ENCODE measurements at regions not wholly inside any gene's neighbourhood (a gene's known extent, or its start where the extent isn't known, plus 50 kb on each side); places are given as distances from the start of the nearest gene placed in this dataset.

DNA sequence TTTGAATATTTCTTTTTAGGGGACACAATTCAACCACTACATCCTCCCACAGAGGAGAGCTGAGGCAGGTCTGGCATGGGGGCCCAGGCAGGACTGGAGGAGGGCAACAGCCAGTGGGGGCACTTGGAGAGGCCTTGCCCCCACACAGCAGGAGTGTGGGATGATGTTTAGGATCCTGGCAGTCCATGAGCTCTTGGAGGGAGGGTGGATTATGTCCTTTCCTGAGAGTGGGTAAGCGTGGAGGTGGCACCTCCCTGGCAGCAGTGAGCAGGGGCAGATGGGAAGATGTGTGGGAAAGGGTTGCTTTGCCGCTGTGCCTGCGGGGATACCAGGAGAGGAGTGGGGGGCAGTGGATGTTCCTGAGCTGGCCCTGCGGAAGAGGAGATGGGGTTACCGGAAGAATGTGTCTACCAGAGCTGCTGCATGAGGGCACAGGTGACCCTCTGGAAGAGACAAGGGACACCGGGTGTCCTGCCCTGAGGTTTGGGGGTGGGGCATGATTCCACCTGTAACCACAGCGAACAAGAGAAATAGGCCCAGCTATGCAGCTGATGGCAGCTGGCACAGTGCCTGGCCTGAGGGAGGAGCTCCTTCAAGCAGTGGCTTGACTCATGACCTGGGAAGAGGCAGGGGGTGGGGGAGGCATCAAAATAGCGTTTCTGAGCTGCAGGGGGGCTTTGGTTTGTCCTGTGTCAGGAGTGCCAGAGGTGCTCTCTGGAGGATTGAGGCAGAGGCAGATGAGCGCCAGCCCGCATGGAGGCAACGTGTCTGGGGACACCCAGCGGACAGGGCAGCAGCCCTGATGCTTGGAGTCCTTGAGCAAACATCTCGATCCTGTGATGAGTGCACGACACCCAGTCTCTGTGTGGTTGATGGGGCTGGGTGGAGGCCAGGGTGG, 123.9 kb upstream of the TMPRSS2 start:
- no peaks in the 10 kb centered on the region for H3K9me3 ChIP-seq (ENCODE audit: low read depth)
- DNase-seq (ENCODE audit: low spot score), result no peak
- H3K27ac Mint-ChIP-seq, result peak overlapping the region; percentile 38
- peaks cover 2% of the 10 kb centered on the region for H3K36me3 Mint-ChIP-seq
- peaks cover 20% of the 10 kb centered on the region for H3K9me3 Mint-ChIP-seq
- H3K27ac ChIP-seq, result no peak overlapping the region
- no peak overlapping the region for H3K9ac ChIP-seq
- peaks cover 6% of the 10 kb centered on the region for H3K4me1 Mint-ChIP-seq
- H3K4me1 ChIP-seq, result no peaks in the 10 kb centered on the region
- H3K4me3 ChIP-seq, result no peak overlapping the region
- no peaks in the 10 kb centered on the region for H4K20me1 ChIP-seq (ENCODE audit: low read depth)
- peak overlapping the region; percentile 30 for H3K4me3 Mint-ChIP-seq
- H2AFZ ChIP-seq (replicated peaks), result no peak overlapping the region
- no peaks in the 10 kb centered on the region for H3K79me2 ChIP-seq (ENCODE audit: low read depth)
- no peak overlapping the region for H3K4me2 ChIP-seq
- no peak for TF ChIP-seq EZH2phosphoT487 (IDR thresholded peaks at IDR 0.05)
- TF ChIP-seq EZH2 (IDR thresholded peaks at IDR 0.05), result no peak
- TF ChIP-seq, protein P1, sequence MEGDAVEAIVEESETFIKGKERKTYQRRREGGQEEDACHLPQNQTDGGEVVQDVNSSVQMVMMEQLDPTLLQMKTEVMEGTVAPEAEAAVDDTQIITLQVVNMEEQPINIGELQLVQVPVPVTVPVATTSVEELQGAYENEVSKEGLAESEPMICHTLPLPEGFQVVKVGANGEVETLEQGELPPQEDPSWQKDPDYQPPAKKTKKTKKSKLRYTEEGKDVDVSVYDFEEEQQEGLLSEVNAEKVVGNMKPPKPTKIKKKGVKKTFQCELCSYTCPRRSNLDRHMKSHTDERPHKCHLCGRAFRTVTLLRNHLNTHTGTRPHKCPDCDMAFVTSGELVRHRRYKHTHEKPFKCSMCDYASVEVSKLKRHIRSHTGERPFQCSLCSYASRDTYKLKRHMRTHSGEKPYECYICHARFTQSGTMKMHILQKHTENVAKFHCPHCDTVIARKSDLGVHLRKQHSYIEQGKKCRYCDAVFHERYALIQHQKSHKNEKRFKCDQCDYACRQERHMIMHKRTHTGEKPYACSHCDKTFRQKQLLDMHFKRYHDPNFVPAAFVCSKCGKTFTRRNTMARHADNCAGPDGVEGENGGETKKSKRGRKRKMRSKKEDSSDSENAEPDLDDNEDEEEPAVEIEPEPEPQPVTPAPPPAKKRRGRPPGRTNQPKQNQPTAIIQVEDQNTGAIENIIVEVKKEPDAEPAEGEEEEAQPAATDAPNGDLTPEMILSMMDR (IDR thresholded peaks at IDR 0.05), result no peak
- no peaks in the 10 kb centered on the region for H3F3A ChIP-seq (ENCODE audit: low read depth)
- no peaks in the 10 kb centered on the region for H3K27me3 ChIP-seq
- H3K27me3 Mint-ChIP-seq (ENCODE audit: insufficient read depth, low read depth), result peaks cover 7% of the 10 kb centered on the region
- H3K36me3 ChIP-seq, result no peaks in the 10 kb centered on the region

DNA sequence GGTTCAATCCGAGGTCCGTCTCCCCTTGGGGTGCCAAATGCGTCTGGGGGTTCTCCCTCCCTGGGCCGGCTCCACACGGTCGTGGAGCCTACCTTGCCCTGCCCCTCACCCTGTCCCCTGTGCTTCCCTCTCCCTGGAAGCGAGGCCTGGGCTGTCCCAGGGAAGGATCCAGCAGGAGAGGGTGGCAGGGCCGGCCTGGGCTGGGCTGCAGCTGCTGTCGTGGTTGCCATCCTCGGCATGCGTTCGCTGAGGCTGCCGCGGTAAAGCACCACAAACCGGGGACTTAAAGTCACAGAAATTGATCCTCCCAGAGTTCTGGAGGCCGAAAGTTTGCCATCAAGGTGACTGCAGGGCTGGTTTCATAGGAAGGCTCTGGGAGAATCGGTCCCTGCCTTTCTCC, 123.0 kb upstream of the TMPRSS2 start:
- no peak for DNase-seq (ENCODE audit: low spot score)
- no peaks in the 10 kb centered on the region for H3K36me3 ChIP-seq
- no peak overlapping the region for H3K4me2 ChIP-seq
- no peak overlapping the region for H3K4me3 Mint-ChIP-seq
- no peaks in the 10 kb centered on the region for H3K9me3 ChIP-seq (ENCODE audit: low read depth)
- no peaks in the 10 kb centered on the region for H3F3A ChIP-seq (ENCODE audit: low read depth)
- H3K27me3 Mint-ChIP-seq (ENCODE audit: insufficient read depth, low read depth), result peaks cover 7% of the 10 kb centered on the region
- no peaks in the 10 kb centered on the region for H3K27me3 ChIP-seq
- H3K79me2 ChIP-seq (ENCODE audit: low read depth), result no peaks in the 10 kb centered on the region
- TF ChIP-seq, protein P1 (IDR thresholded peaks at IDR 0.05), result no peak
- TF ChIP-seq EZH2 (IDR thresholded peaks at IDR 0.05) (no peak), EZH2phosphoT487 (IDR thresholded peaks at IDR 0.05) (no peak)
- no peak overlapping the region for H3K9ac ChIP-seq
- peaks cover 2% of the 10 kb centered on the region for H3K36me3 Mint-ChIP-seq
- H3K4me1 Mint-ChIP-seq, result peaks cover 6% of the 10 kb centered on the region
- no peak overlapping the region for H3K27ac ChIP-seq
- H3K4me3 ChIP-seq, result no peak overlapping the region
- H3K27ac Mint-ChIP-seq, result no peak overlapping the region
- no peaks in the 10 kb centered on the region for H3K4me1 ChIP-seq
- H4K20me1 ChIP-seq (ENCODE audit: low read depth), result no peaks in the 10 kb centered on the region
- H2AFZ ChIP-seq (replicated peaks), result no peak overlapping the region
- peaks cover 20% of the 10 kb centered on the region for H3K9me3 Mint-ChIP-seq

DNA sequence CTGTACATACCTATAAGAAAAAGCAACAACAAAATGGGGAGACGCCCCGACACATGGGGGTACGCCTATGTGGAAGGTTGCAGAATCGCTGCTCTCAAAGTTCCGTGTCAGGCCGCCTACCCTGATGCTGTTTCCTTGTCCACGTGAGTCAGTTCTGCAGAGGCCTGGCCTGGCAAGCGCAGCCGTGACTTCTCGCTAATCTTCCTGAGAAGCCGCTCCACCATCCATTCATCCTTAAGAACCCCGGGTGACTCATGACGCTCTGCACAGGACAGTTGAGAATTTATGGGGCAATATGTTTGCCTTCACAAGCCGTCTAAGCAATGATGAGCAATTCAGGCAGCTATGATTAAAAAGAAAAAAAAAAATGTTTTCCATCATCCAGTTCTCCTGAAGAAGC, 122.3 kb upstream of the TMPRSS2 start:
- H3K27ac Mint-ChIP-seq, result no peak overlapping the region

More for the DNA sequence above, 122.3 kb upstream of the TMPRSS2 start:
- Histone ChIP-seq H3K4me1 (no peaks in the 10 kb centered on the region), H3K36me3 (no peaks in the 10 kb centered on the region), H3K4me2 (no peak overlapping the region), H3K9ac (no peak overlapping the region), H3K79me2 (ENCODE audit: low read depth) (no peaks in the 10 kb centered on the region), H3K27ac (no peak overlapping the region), H3K4me3 (no peak overlapping the region), H4K20me1 (ENCODE audit: low read depth) (no peaks in the 10 kb centered on the region), H3F3A (ENCODE audit: low read depth) (no peaks in the 10 kb centered on the region), H2AFZ (replicated peaks) (no peak overlapping the region), H3K9me3 (ENCODE audit: low read depth) (no peaks in the 10 kb centered on the region), H3K27me3 (no peaks in the 10 kb centered on the region)
- TF ChIP-seq EZH2 (IDR thresholded peaks at IDR 0.05) (no peak), EZH2phosphoT487 (IDR thresholded peaks at IDR 0.05) (no peak)
- TF ChIP-seq, protein P1 (IDR thresholded peaks at IDR 0.05), result no peak
- Mint-ChIP-seq H3K4me1 (peaks cover 6% of the 10 kb centered on the region), H3K27me3 (ENCODE audit: insufficient read depth, low read depth) (peaks cover 10% of the 10 kb centered on the region), H3K36me3 (peaks cover 2% of the 10 kb centered on the region), H3K9me3 (peaks cover 20% of the 10 kb centered on the region), H3K4me3 (no peak overlapping the region)
- DNase-seq (ENCODE audit: low spot score), result no peak

Data from neural progenitor cell (in vitro differentiated cells).